Smooth muscle cell (in vitro differentiated cells): ENCODE measurements at regions not wholly inside any gene's neighbourhood (a gene's known extent, or its start where the extent isn't known, plus 50 kb on each side); places are given as distances from the start of the nearest gene placed in this dataset.

Experiments used
- DNase-seq: peaks from one replicate; lab custom pipeline; 2025; ENCODE audit not compliant: unreplicated experiment; lab: John Stamatoyannopoulos, UW
- H2AFZ ChIP-seq: fragments of 200-600 bp; sonication (generic); 2 replicates; pipeline ENCODE4 v1.6.0; 2016; ENCODE audit warnings: antibody characterized with exemption, low read depth, mild to moderate bottlenecking
- H3F3A ChIP-seq: fragments of 200-600 bp; sonication (generic); 2 replicates; pipeline ENCODE4 v1.6.0; 2017; ENCODE audit warnings: antibody characterized with exemption, low read depth
- H3K27ac ChIP-seq: fragments of 200-600 bp; sonication (generic); 2 replicates; pipeline ENCODE4 v1.5.1; 2016; ENCODE audit warnings: low read depth, mild to moderate bottlenecking
- H3K27me3 ChIP-seq: fragments of 200-600 bp; sonication (generic); 2 replicates; pipeline ENCODE4 v1.6.1; 2016; ENCODE audit warnings: low read depth, mild to moderate bottlenecking
- H3K36me3 ChIP-seq: fragments of 200-600 bp; sonication (generic); 2 replicates; pipeline ENCODE4 v1.5.1; 2016; ENCODE audit warnings: low read depth
- H3K4me1 ChIP-seq: fragments of 200-600 bp; sonication (generic); 2 replicates; pipeline ENCODE4 v1.5.1; 2016; ENCODE audit warnings: low read depth
- H3K4me2 ChIP-seq: fragments of 200-600 bp; sonication (generic); 2 replicates; pipeline ENCODE4 v1.6.0; 2016; ENCODE audit warnings: mild to moderate bottlenecking
- H3K4me3 ChIP-seq: fragments of 200-600 bp; sonication (generic); 2 replicates; pipeline ENCODE4 v1.5.1; 2016; ENCODE audit warnings: mild to moderate bottlenecking
- H3K79me2 ChIP-seq: fragments of 200-600 bp; sonication (generic); 2 replicates; pipeline ENCODE4 v1.6.0; 2016; ENCODE audit warnings: low read depth, mild to moderate bottlenecking
- H3K9ac ChIP-seq: fragments of 200-600 bp; sonication (generic); 2 replicates; pipeline ENCODE4 v1.6.0; 2016; ENCODE audit warnings: low read depth
- H3K9me3 ChIP-seq: fragments of 200-600 bp; sonication (generic); replicated peaks from 2 replicates; pipeline ENCODE4 v1.5.1; 2016; ENCODE audit warnings: low read depth
- H4K20me1 ChIP-seq: fragments of 200-600 bp; sonication (generic); 2 replicates; pipeline ENCODE4 v1.6.0; 2016; ENCODE audit warnings: low read depth
- WGBS: methylation state at CpG from one replicate; pipeline ENCODE4 v1.1.7; 2016; ENCODE audit warnings: low lambda C conversion rate; 5-methylcytosine and 5-hydroxymethylcytosine counted together
- TF ChIP-seq, protein P1 (sequence below): fragments of 200-600 bp; sonication (generic); IDR thresholded peaks from 2 replicates; pipeline ENCODE4 v1.5.1; 2017; ENCODE audit warnings: borderline replicate concordance, mild to moderate bottlenecking, antibody characterized with exemption; ENCODE audit not compliant: insufficient read depth, poor library complexity, severe bottlenecking

DNA sequence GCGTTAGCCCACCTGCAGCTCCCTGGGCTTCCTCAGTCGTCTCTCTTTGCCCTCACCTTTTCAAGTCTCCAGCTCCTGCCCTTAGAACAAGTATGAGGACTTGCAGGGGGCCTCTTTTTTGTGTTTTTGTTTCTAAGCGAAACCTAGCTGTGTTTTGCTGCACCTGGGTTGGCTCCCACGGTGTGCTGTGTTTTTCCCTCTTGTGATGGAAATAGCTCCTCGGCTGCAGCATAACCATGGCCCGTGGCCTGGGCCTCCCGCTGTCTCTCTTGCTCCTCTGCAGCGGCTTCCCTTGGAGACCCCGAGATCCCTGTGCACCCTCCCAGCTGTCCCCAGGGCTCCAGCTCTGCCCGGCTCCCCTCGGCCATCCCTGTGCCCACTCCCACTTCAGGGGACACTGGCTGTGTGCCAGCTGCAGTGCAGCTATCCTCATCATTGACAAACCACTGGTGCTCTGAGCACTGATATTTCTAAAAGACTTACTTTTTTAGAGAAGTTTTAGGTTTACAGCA is 75.6 kb upstream of the TCERG1L start:
- no peaks in the 10 kb centered on the region for H3F3A ChIP-seq
- peaks cover 4% of the 10 kb centered on the region for H3K27me3 ChIP-seq
- no peaks in the 10 kb centered on the region for H3K36me3 ChIP-seq
- no peak overlapping the region for H3K27ac ChIP-seq
- H3K4me1 ChIP-seq = no peaks in the 10 kb centered on the region
- TF ChIP-seq, protein P1, sequence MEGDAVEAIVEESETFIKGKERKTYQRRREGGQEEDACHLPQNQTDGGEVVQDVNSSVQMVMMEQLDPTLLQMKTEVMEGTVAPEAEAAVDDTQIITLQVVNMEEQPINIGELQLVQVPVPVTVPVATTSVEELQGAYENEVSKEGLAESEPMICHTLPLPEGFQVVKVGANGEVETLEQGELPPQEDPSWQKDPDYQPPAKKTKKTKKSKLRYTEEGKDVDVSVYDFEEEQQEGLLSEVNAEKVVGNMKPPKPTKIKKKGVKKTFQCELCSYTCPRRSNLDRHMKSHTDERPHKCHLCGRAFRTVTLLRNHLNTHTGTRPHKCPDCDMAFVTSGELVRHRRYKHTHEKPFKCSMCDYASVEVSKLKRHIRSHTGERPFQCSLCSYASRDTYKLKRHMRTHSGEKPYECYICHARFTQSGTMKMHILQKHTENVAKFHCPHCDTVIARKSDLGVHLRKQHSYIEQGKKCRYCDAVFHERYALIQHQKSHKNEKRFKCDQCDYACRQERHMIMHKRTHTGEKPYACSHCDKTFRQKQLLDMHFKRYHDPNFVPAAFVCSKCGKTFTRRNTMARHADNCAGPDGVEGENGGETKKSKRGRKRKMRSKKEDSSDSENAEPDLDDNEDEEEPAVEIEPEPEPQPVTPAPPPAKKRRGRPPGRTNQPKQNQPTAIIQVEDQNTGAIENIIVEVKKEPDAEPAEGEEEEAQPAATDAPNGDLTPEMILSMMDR = no peak
- no peak overlapping the region for H3K9ac ChIP-seq
- no peaks in the 10 kb centered on the region for H3K79me2 ChIP-seq
- H4K20me1 ChIP-seq = no peaks in the 10 kb centered on the region
- H3K9me3 ChIP-seq = no peaks in the 10 kb centered on the region
- DNase-seq = no peak
- no peak overlapping the region for H2AFZ ChIP-seq
- H3K4me3 ChIP-seq = no peak overlapping the region
- 48% methylated on average over 11 of the region's 11 CpGs for WGBS
- no peak overlapping the region for H3K4me2 ChIP-seq

DNA sequence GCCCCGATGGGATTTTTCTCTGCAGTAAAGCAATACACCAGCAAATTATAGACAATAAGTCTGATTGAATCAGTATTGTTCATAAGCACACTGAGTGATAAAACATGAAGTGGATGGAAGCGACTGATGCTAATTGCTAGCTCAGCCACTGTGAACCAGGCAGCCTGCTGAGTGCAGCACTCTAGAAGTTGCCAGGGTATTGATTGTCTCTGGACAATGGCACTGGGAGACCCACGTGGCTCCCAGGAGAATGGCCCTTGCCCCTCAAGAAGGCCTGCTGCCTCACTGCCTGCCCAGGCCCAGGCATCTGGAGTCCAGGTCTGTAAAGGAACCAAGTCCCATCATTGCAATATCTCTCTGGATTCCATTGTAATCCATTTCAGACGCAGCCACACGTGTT is 80.4 kb upstream of the TCERG1L start:
- Histone ChIP-seq H3K9me3 (no peaks in the 10 kb centered on the region), H3K36me3 (no peaks in the 10 kb centered on the region), H3K27ac (no peak overlapping the region), H3K27me3 (peaks cover 4% of the 10 kb centered on the region), H3K4me1 (no peaks in the 10 kb centered on the region), H3K4me3 (no peak overlapping the region), H3K4me2 (no peak overlapping the region), H3K9ac (no peak overlapping the region), H3F3A (no peaks in the 10 kb centered on the region), H2AFZ (no peak overlapping the region), H4K20me1 (no peaks in the 10 kb centered on the region), H3K79me2 (no peaks in the 10 kb centered on the region)
- no peak for DNase-seq
- 85% methylated on average over 5 of the region's 5 CpGs for WGBS
- TF ChIP-seq, protein P1 = no peak

DNA sequence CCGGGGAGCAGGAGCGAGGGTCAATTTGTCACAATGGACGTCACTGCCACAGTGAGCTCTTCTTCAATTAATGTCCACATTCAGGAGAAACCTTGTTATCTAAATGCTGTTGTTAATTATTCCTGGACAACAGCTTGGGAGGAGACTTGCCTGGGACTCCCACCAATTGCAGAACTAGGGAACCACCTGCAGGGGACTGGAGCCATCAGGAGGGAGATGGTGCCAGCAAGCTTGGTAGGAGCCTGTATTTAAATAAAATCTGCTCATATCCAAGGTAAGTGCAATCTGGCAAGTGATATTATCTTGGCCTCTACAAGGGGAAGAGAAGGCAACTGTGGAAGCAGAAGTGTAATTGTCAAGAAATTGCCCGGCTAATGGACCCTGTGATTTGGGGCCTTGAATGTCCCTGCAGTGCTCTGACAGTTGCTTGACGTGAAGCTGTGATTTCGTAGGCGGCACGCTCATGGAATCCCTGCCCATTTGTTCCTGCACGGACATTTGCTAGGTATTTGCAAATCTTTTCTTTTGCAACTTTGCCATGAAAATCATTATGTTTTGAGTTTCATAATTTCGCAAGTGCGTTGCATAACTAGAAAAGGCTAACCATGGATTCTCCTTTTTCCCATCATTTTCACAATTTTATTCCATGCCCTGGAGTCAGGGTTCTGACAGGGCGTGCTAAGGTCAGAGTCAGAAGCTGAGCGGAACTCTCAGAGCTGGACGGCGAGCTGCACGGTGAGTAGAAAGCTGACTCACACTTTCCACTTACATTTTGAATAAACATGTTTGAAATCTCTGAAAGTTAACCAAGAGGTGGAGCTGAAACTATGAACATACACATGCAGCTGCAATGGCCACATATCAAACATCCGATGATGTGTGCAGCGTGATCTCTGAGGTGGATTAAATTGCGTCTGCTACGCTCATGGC is 84.9 kb upstream of the TCERG1L start:
- no peak overlapping the region for H3K4me2 ChIP-seq
- H3F3A ChIP-seq = no peaks in the 10 kb centered on the region
- no peaks in the 10 kb centered on the region for H3K27me3 ChIP-seq
- DNase-seq = no peak
- no peak overlapping the region for H3K4me3 ChIP-seq
- no peak overlapping the region for H3K9ac ChIP-seq
- H3K9me3 ChIP-seq = no peaks in the 10 kb centered on the region
- H3K27ac ChIP-seq = no peak overlapping the region
- H4K20me1 ChIP-seq = no peaks in the 10 kb centered on the region
- TF ChIP-seq, protein P1 = no peak
- H2AFZ ChIP-seq = no peak overlapping the region
- H3K36me3 ChIP-seq = no peaks in the 10 kb centered on the region
- no peaks in the 10 kb centered on the region for H3K79me2 ChIP-seq
- no peaks in the 10 kb centered on the region for H3K4me1 ChIP-seq
- 80% methylated on average over 20 of the region's 20 CpGs for WGBS
